Spleen (tissue), 11 donors: ENCODE measurements at regions not wholly inside any gene's neighbourhood (a gene's known extent, or its start where the extent isn't known, plus 50 kb on each side); places are given as distances from the start of the nearest gene placed in this dataset.

Experiments used
- DNase-seq: peaks from one replicate; pipeline ENCODE4 v3.0.0-alpha.2; 2020
- H3K27ac ChIP-seq, 8 donors: fragments of 200-600 bp; sonication (generic) in 7 of 8; 1 replicate in 4 of 8; 2 replicates in 4 of 8; pipeline versions ENCODE4 v1.5.0 to v1.8.0; 2016 to 2021; ENCODE audit warnings: inconsistent platforms in 4 of 8, mild to moderate bottlenecking in 4 of 8, moderate library complexity in 1 of 8
- H3K27me3 ChIP-seq, 7 donors: fragments of 200-600 bp; sonication (generic) in 6 of 7; replicated peaks in 1 of 7; 1 replicate in 4 of 7; 2 replicates in 3 of 7; pipeline versions ENCODE4 v1.5.0 to v1.8.0; 2016 to 2021; ENCODE audit warnings: inconsistent platforms in 3 of 7, mild to moderate bottlenecking in 1 of 7
- H3K36me3 ChIP-seq, 6 donors: fragments of 200-600 bp; sonication (generic) in 5 of 6; 1 replicate in 4 of 6; 2 replicates in 2 of 6; pipeline versions ENCODE4 v1.5.0 to v1.8.0; 2016 to 2021; ENCODE audit warnings: inconsistent platforms in 2 of 6
- H3K4me1 ChIP-seq, 6 donors: fragments of 200-600 bp; sonication (generic) in 5 of 6; 1 replicate in 3 of 6; 2 replicates in 3 of 6; pipeline versions ENCODE4 v1.5.0 to v1.8.0; 2016 to 2021; ENCODE audit warnings: inconsistent platforms in 3 of 6
- H3K4me3 ChIP-seq, 8 donors: fragments of 200-600 bp; sonication (generic) in 7 of 8; 1 replicate in 4 of 8; 2 replicates in 4 of 8; pipeline versions ENCODE4 v1.5.0 to v1.8.0; 2016 to 2021; ENCODE audit warnings: inconsistent platforms in 4 of 8, mild to moderate bottlenecking in 4 of 8, moderate library complexity in 2 of 8
- H3K9me3 ChIP-seq, 8 donors: fragments of 200-600 bp; sonication (generic) in 7 of 8; 1 replicate in 4 of 8; 2 replicates in 4 of 8; pipeline versions ENCODE4 v1.5.0 to v1.8.0; 2016 to 2021; ENCODE audit warnings: inconsistent platforms in 4 of 8
- POLR2A ChIP-seq, 3 donors: fragments of 450-650 bp; IDR thresholded peaks; one replicate each; pipeline ENCODE4 v1.5.1; 2017; ENCODE audit warnings: antibody characterized with exemption in 3 of 3, mild to moderate bottlenecking in 1 of 3
- POLR2AphosphoS5 ChIP-seq, 3 donors: sonication (generic); formaldehyde crosslinking; IDR thresholded peaks; one replicate each; pipeline ENCODE4 v1.5.1; 2017; ENCODE audit warnings: antibody characterized with exemption in 3 of 3
- WGBS, 5 donors: extraction: QIAGEN DNeasy Blood & Tissue Kit in 3 of 5; methylation state at CpG; one replicate each; pipeline versions ENCODE4 v1.1.5 to v1.1.7; 2013 to 2018; 5-methylcytosine and 5-hydroxymethylcytosine counted together
- intact Hi-C: fragments of 100-400 bp; cut with DNase I; formaldehyde crosslinking; loops from one replicate; pipeline ENCODE4 v1.15.0; 2023; ENCODE audit warnings: low total_unique reads
- TF ChIP-seq, protein P1 (sequence below), 11 experiments: fragments of 200-600 bp in 7 of 11; fragments of 450-650 bp in 4 of 11; sonication (generic) in 4 of 11; IDR thresholded peaks in 8 of 11; conservative IDR thresholded peaks in 3 of 11; 1 replicate in 7 of 11; 2 replicates in 4 of 11; pipeline versions ENCODE4 v1.4.0 to v1.8.0; 2016 to 2021; ENCODE audit warnings: antibody characterized with exemption in 11 of 11, inconsistent platforms in 4 of 11, mild to moderate bottlenecking in 1 of 11
- donor health status: healthy with polysubstance abuse.
- donor health status: DM: no; HTN: no; CAD: no; lungs with moderate emphysema.
- donor health status: DM: no; HTN: no; CAD: no.
- donor health status: Bipolar disorder and iron deficiency.
- donor health status: healthy.
- donor health status: DM: no; HTN: no; CAD: no.
- donor health status: DM: yes; HTN: yes; CAD: no.

DNA sequence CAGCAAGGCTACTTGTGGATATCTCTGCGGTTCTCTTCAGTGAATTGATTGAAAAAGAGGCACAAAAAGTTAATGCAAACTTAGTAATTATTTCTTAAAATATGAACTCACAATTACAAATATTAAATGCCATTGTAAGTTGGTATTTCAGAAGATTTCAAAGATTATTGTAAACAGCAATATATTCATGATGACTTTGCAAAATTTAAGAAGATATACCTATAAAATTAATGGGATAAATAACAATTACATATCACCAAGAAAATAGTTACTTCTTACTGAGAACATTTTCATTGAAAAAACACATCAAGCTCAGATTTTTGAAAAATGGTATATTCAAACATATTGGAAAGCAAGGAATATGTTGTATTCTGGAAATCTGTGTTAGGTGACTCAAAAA, 482.0 kb upstream of the LRRTM1 start:
- Histone ChIP-seq H3K4me3 (no peak overlapping the region), H3K36me3 (no peaks in the 10 kb centered on the region), H3K4me1 (no peaks in the 10 kb centered on the region), H3K27me3 (no peaks in the 10 kb centered on the region), H3K27ac (no peak overlapping the region), H3K9me3 (peaks cover 0 to 26% (median 16%) of the 10 kb centered on the region in 8 donors)
- TF ChIP-seq POLR2A (IDR thresholded peaks at IDR 0.05) (no peak), POLR2AphosphoS5 (IDR thresholded peaks at IDR 0.05) (no peak)
- TF ChIP-seq, protein P1, sequence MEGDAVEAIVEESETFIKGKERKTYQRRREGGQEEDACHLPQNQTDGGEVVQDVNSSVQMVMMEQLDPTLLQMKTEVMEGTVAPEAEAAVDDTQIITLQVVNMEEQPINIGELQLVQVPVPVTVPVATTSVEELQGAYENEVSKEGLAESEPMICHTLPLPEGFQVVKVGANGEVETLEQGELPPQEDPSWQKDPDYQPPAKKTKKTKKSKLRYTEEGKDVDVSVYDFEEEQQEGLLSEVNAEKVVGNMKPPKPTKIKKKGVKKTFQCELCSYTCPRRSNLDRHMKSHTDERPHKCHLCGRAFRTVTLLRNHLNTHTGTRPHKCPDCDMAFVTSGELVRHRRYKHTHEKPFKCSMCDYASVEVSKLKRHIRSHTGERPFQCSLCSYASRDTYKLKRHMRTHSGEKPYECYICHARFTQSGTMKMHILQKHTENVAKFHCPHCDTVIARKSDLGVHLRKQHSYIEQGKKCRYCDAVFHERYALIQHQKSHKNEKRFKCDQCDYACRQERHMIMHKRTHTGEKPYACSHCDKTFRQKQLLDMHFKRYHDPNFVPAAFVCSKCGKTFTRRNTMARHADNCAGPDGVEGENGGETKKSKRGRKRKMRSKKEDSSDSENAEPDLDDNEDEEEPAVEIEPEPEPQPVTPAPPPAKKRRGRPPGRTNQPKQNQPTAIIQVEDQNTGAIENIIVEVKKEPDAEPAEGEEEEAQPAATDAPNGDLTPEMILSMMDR (IDR thresholded peaks at IDR 0.05 in 8 of 11, conservative IDR thresholded peaks at IDR 0.05 in 3 of 11): no peak
- DNase-seq: no peak
- 0 to 63% (median 58%) methylated on average over 1 of the region's 1 CpG for WGBS, 5 donors
- intact Hi-C loops: no loop called here

DNA sequence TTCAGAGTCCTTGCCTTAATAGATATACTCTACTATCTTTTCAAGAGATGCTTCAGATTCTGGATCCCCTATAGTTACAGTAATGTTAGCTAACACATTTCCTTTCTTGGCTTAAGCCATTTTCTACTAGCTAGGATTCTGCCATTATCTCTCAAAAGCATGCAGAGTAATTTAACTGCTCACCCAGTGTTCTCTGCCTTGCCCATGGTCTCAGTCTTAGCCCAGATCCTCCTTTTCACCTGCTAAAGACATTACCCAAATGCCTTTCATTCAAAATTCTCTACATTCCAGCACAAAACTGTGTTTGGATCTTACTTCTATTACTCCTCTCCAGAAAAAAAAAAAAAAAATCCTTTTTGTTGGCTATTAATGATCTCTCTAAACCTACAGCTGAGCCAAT, 474.2 kb upstream of the LRRTM1 start:
- DNase-seq: no peak
- H3K36me3 ChIP-seq: no peaks in the 10 kb centered on the region
- intact Hi-C loops: no loop called here

DNA sequence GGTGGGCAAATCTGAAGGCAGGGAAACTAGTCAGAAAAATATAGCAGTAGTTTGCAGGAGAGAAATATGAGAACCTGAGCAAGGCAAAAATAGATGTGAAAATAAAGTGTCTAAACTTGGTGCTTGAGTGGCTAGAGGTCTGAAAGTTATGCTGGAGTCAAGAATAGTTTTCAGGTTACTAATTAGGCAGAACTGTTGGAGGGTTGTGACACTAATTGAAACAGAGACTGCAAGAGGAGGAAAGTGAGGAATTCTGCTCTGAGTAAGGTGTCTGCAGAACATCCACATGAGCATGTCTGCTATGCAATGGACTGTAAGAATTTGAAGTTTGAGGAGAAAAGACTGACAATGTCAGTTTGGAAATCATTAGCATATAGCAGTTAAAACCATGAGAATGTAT, 444.0 kb upstream of the LRRTM1 start:
- TF ChIP-seq POLR2AphosphoS5 (IDR thresholded peaks at IDR 0.05): no peak
- TF ChIP-seq, protein P1 (IDR thresholded peaks at IDR 0.05 in 8 of 11, conservative IDR thresholded peaks at IDR 0.05 in 3 of 11): no peak
- TF ChIP-seq POLR2A (IDR thresholded peaks at IDR 0.05): no peak
- no peak overlapping the region for H3K4me3 ChIP-seq
- H3K27me3 ChIP-seq: no peaks in the 10 kb centered on the region
- intact Hi-C loops: no loop called here
- peaks cover 0 to 20% (median 3%) of the 10 kb centered on the region in 8 donors for H3K9me3 ChIP-seq
- no peaks in the 10 kb centered on the region for H3K4me1 ChIP-seq
- DNase-seq: no peak
- no peak overlapping the region for H3K27ac ChIP-seq
- H3K36me3 ChIP-seq: no peaks in the 10 kb centered on the region

More for the DNA sequence above, 474.2 kb upstream of the LRRTM1 start:
- Histone ChIP-seq H3K4me1 (no peaks in the 10 kb centered on the region), H3K9me3 (peaks cover 0 to 66% (median 16%) of the 10 kb centered on the region in 8 donors), H3K27me3 (no peaks in the 10 kb centered on the region), H3K4me3 (no peak overlapping the region), H3K27ac (no peak overlapping the region)
- TF ChIP-seq, protein P1 (IDR thresholded peaks at IDR 0.05 in 8 of 11, conservative IDR thresholded peaks at IDR 0.05 in 3 of 11): no peak
- TF ChIP-seq POLR2AphosphoS5 (IDR thresholded peaks at IDR 0.05): no peak
- TF ChIP-seq POLR2A (IDR thresholded peaks at IDR 0.05): no peak

DNA sequence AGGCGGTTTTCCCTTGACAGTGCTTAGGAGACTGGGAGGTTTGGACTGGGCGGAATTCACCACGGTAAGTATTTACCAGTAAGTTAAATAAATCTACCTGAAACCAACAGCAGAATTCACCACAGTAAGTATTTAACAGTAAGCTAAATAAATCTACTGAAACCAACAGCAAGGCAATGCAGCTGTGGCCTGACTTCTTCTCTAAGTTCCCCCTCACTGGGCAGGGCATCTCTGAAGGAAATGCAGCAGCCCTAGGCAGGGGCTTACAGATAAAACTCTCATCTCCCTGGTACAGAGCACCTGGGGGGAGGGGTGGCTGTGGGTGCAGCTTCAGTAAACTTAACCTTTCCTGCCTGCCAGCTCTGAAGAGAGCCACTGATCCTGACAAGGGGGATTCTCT, 432.5 kb upstream of the LRRTM1 start:
- Histone ChIP-seq H3K27me3 (no peaks in the 10 kb centered on the region), H3K4me1 (no peaks in the 10 kb centered on the region), H3K4me3 (no peak overlapping the region), H3K9me3 (peaks cover 0 to 85% (median 46%) of the 10 kb centered on the region in 8 donors), H3K27ac (no peak overlapping the region), H3K36me3 (no peaks in the 10 kb centered on the region)
- DNase-seq: no peak
- TF ChIP-seq, protein P1 (IDR thresholded peaks at IDR 0.05 in 8 of 11, conservative IDR thresholded peaks at IDR 0.05 in 3 of 11): no peak
- intact Hi-C loops: no loop called here
- WGBS, 5 donors: 78 to 92% (median 85%) methylated on average over 3 of the region's 3 CpGs
